Naive thymus-derived CD4-positive, alpha-beta T cell (primary cell): ENCODE measurements at regions not wholly inside any gene's neighbourhood (a gene's known extent, or its start where the extent isn't known, plus 50 kb on each side); places are given as distances from the start of the nearest gene placed in this dataset.
"Not testable (repeated sequence)": the region's sequence is repeated elsewhere in the genome, so short reads cannot be mapped to it uniquely, and the experiment has no call there.

Experiments
- ATAC-seq: fragments of 150-1000 bp; cut with Tn5 transposase; 2 replicates; pipeline ENCODE4 v1.10.0; 2021; ENCODE audit warnings: mild to moderate bottlenecking, moderate library complexity
- CTCF ChIA-PET: fragments of 350-600 bp; sonication (Branson Sonifier 250); formaldehyde crosslinking; loops from one replicate; lab custom pipeline; 2021; ENCODE audit warnings: antibody characterized with exemption; lab: Charles Lee
- POLR2A ChIA-PET: fragments of 350-600 bp; sonication (Branson Sonifier 250); formaldehyde crosslinking; loops from one replicate; lab custom pipeline; 2021; ENCODE audit warnings: antibody characterized with exemption, inconsistent platforms; lab: Charles Lee
- DNase-seq, 9 donors: peaks; one replicate each; pipeline versions ENCODE4 v3.0.0 to v3.0.0-alpha.2; 2020 to 2022; ENCODE audit warnings: mixed read lengths in 1 of 9
- H3K27ac ChIP-seq: one replicate; pipeline ENCODE4 v1.7.0; 2013; ENCODE audit warnings: mild to moderate bottlenecking, low read depth, low read length, moderate library complexity
- H3K27me3 ChIP-seq, 2 donors: one replicate each; pipeline ENCODE4 v1.7.0; 2013; ENCODE audit warnings: low read length in 2 of 2, mild to moderate bottlenecking in 2 of 2, moderate library complexity in 2 of 2; ENCODE audit not compliant: control insufficient read depth in 2 of 2, insufficient read depth in 2 of 2
- H3K36me3 ChIP-seq, 3 experiments: 1 replicate in 2 of 3; 2 replicates in 1 of 3; pipeline ENCODE4 v1.7.0; 2013; ENCODE audit warnings: low read length in 3 of 3, mild to moderate bottlenecking in 3 of 3, moderate library complexity in 1 of 3; ENCODE audit not compliant: insufficient read depth in 3 of 3, control insufficient read depth in 2 of 3
- H3K4me1 ChIP-seq, 2 donors: one replicate each; pipeline ENCODE4 v1.7.0; 2013; ENCODE audit warnings: low read length in 2 of 2, mild to moderate bottlenecking in 2 of 2, moderate library complexity in 1 of 2; ENCODE audit not compliant: control insufficient read depth in 2 of 2, insufficient read depth in 2 of 2
- H3K4me3 ChIP-seq: 2 replicates; pipeline ENCODE4 v1.7.0; 2013; ENCODE audit warnings: mild to moderate bottlenecking, low read length
- H3K9me3 ChIP-seq, 3 experiments: 1 replicate in 2 of 3; 2 replicates in 1 of 3; pipeline ENCODE4 v1.7.0; 2013; ENCODE audit warnings: low read length in 3 of 3; ENCODE audit not compliant: control insufficient read depth in 2 of 3
- H3K27ac Mint-ChIP-seq, 9 donors: one replicate each; pipeline ENCODE4 v1.8.0; 2020 to 2022; ENCODE audit warnings: mixed read lengths in 9 of 9, mild to moderate bottlenecking in 8 of 9, moderate library complexity in 5 of 9, inconsistent platforms in 2 of 9
- H3K27me3 Mint-ChIP-seq, 5 donors: one replicate each; pipeline ENCODE4 v1.8.0; 2021 to 2022; ENCODE audit warnings: mixed read lengths in 5 of 5, mild to moderate bottlenecking in 1 of 5
- H3K36me3 Mint-ChIP-seq, 5 donors: one replicate each; pipeline ENCODE4 v1.8.0; 2020 to 2022; ENCODE audit warnings: mixed read lengths in 5 of 5, mild to moderate bottlenecking in 3 of 5, inconsistent platforms in 1 of 5
- H3K4me1 Mint-ChIP-seq, 7 donors: one replicate each; pipeline ENCODE4 v1.8.0; 2020 to 2022; ENCODE audit warnings: mixed read lengths in 7 of 7, mild to moderate bottlenecking in 3 of 7, inconsistent platforms in 1 of 7
- H3K4me3 Mint-ChIP-seq, 10 donors: one replicate each; pipeline ENCODE4 v1.8.0; 2020 to 2022; ENCODE audit warnings: mild to moderate bottlenecking in 10 of 10, mixed read lengths in 10 of 10, moderate library complexity in 6 of 10, inconsistent platforms in 2 of 10
- H3K9me3 Mint-ChIP-seq, 11 donors: one replicate each; pipeline ENCODE4 v1.8.0; 2020 to 2022; ENCODE audit warnings: mixed read lengths in 11 of 11, mild to moderate bottlenecking in 4 of 11, inconsistent platforms in 1 of 11, moderate library complexity in 1 of 11
- intact Hi-C, 2 donors: fragments of 100-400 bp; cut with micrococcal nuclease; formaldehyde crosslinking; loops; one replicate each; pipeline ENCODE4 v1.15.1; 2023

GRCh38 chr11:19418221-19418620 lies 177.5 kb upstream of the E2F8 start:
- intact Hi-C loops, result no loop called here
- H3K36me3 ChIP-seq, result no peaks in the 10 kb centered on the region
- H3K4me3 ChIP-seq, result no peak overlapping the region
- ChIA-PET CTCF (no interaction called here), POLR2A (no interaction called here)
- H3K4me1 Mint-ChIP-seq, result no peaks in the 10 kb centered on the region
- no peaks in the 10 kb centered on the region for H3K27me3 ChIP-seq
- H3K36me3 Mint-ChIP-seq, result peaks cover 0 to 6% (median 0%) of the 10 kb centered on the region in 5 donors
- H3K9me3 ChIP-seq, result no peaks in the 10 kb centered on the region
- no peaks in the 10 kb centered on the region for H3K4me1 ChIP-seq
- H3K4me3 Mint-ChIP-seq, result no peak overlapping the region
- H3K27ac Mint-ChIP-seq, result no peak overlapping the region
- ATAC-seq (no peak), DNase-seq (no peak)
- peaks cover 0 to 20% (median 4%) of the 10 kb centered on the region in 11 donors for H3K9me3 Mint-ChIP-seq
- H3K27me3 Mint-ChIP-seq, result peaks cover 2 to 16% (median 8%) of the 10 kb centered on the region in 5 donors
- H3K27ac ChIP-seq, result no peak overlapping the region

GRCh38 chr11:19412070-19412469 lies 171.3 kb upstream of the E2F8 start:
- H3K9me3 ChIP-seq, H3K27me3 ChIP-seq, intact Hi-C loops, CTCF ChIA-PET, H3K4me3 Mint-ChIP-seq, H3K4me1 ChIP-seq, H3K27ac ChIP-seq, DNase-seq, H3K36me3 Mint-ChIP-seq, H3K36me3 ChIP-seq, POLR2A ChIA-PET, H3K4me1 Mint-ChIP-seq, H3K27ac Mint-ChIP-seq, H3K4me3 ChIP-seq, ATAC-seq: not testable (repeated sequence)
- H3K9me3 Mint-ChIP-seq, result peaks cover 0 to 12% (median 4%) of the 10 kb centered on the region in 11 donors
- peaks cover 21 to 41% (median 29%) of the 10 kb centered on the region in 5 donors for H3K27me3 Mint-ChIP-seq

GRCh38 chr11:19410032-19410431 lies 169.3 kb upstream of the E2F8 start:
- H3K36me3 ChIP-seq, result no peaks in the 10 kb centered on the region
- H3K27ac ChIP-seq, result no peak overlapping the region
- Mint-ChIP-seq H3K36me3 (no peaks in the 10 kb centered on the region), H3K27ac (no peak overlapping the region), H3K9me3 (peaks cover 0 to 7% (median 3%) of the 10 kb centered on the region in 11 donors), H3K4me3 (no peak overlapping the region), H3K4me1 (no peaks in the 10 kb centered on the region), H3K27me3 (peaks cover 21 to 49% (median 30%) of the 10 kb centered on the region in 5 donors)
- no peaks in the 10 kb centered on the region for H3K27me3 ChIP-seq
- ChIA-PET POLR2A (no interaction called here), CTCF (no interaction called here)
- no peaks in the 10 kb centered on the region for H3K4me1 ChIP-seq
- H3K4me3 ChIP-seq, result no peak overlapping the region
- DNase-seq (no peak), ATAC-seq (no peak)
- no peaks in the 10 kb centered on the region for H3K9me3 ChIP-seq
- intact Hi-C loops, result no loop called here

- H3K9me3 ChIP-seq, result no peaks in the 10 kb centered on the region
- no peak overlapping the region for H3K27ac ChIP-seq
- no peak overlapping the region for H3K27ac Mint-ChIP-seq
- DNase-seq (no peak), ATAC-seq (no peak)
- H3K4me1 ChIP-seq, result no peaks in the 10 kb centered on the region
- H3K4me3 Mint-ChIP-seq, result no peak overlapping the region
- H3K36me3 Mint-ChIP-seq, result no peaks in the 10 kb centered on the region
- ChIA-PET CTCF (no interaction called here), POLR2A (no interaction called here)
- no peaks in the 10 kb centered on the region for H3K4me1 Mint-ChIP-seq
- no peaks in the 10 kb centered on the region for H3K36me3 ChIP-seq
- H3K27me3 ChIP-seq, result no peaks in the 10 kb centered on the region
- H3K9me3 Mint-ChIP-seq, result peaks cover 0 to 5% (median 0%) of the 10 kb centered on the region in 11 donors
- intact Hi-C loops, result no loop called here
- H3K27me3 Mint-ChIP-seq, result peaks cover 16 to 49% (median 30%) of the 10 kb centered on the region in 5 donors
- no peak overlapping the region for H3K4me3 ChIP-seq
Measured at GRCh38 chr11:19409307-19409706, 168.6 kb upstream of the E2F8 start.

GRCh38 chr11:19407677-19408270 lies 167.0 kb upstream of the E2F8 start:
- H3K9me3 ChIP-seq, result no peaks in the 10 kb centered on the region
- H3K4me3 ChIP-seq, result no peak overlapping the region
- ATAC-seq, result no peak
- ChIA-PET CTCF (no interaction called here), POLR2A (no interaction called here)
- H3K27ac ChIP-seq, result no peak overlapping the region
- H3K4me1 ChIP-seq, result no peaks in the 10 kb centered on the region
- peaks cover 0 to 4% (median 0%) of the 10 kb centered on the region in 11 donors for H3K9me3 Mint-ChIP-seq
- no peaks in the 10 kb centered on the region for H3K4me1 Mint-ChIP-seq
- DNase-seq, result no peak
- H3K27ac Mint-ChIP-seq, result no peak overlapping the region
- H3K36me3 Mint-ChIP-seq, result no peaks in the 10 kb centered on the region
- intact Hi-C loops, result no loop called here
- no peak overlapping the region for H3K4me3 Mint-ChIP-seq
- H3K27me3 ChIP-seq, result no peaks in the 10 kb centered on the region
- no peaks in the 10 kb centered on the region for H3K36me3 ChIP-seq
- peaks cover 7 to 49% (median 30%) of the 10 kb centered on the region in 5 donors for H3K27me3 Mint-ChIP-seq

GRCh38 chr11:19405966-19406365 lies 165.2 kb upstream of the E2F8 start:
- Mint-ChIP-seq H3K9me3 (peaks cover 0 to 2% (median 0%) of the 10 kb centered on the region in 11 donors), H3K36me3 (no peaks in the 10 kb centered on the region), H3K4me3 (no peak overlapping the region), H3K4me1 (no peaks in the 10 kb centered on the region), H3K27ac (no peak overlapping the region), H3K27me3 (peaks cover 7 to 37% (median 28%) of the 10 kb centered on the region in 5 donors)
- CTCF ChIA-PET, result no interaction called here
- intact Hi-C loops, result no loop called here
- POLR2A ChIA-PET, result no interaction called here
- Histone ChIP-seq H3K27me3 (no peaks in the 10 kb centered on the region), H3K9me3 (no peaks in the 10 kb centered on the region), H3K4me3 (no peak overlapping the region), H3K27ac (no peak overlapping the region), H3K4me1 (no peaks in the 10 kb centered on the region), H3K36me3 (no peaks in the 10 kb centered on the region)
- DNase-seq, result no peak
- no peak for ATAC-seq

- H3K9me3 ChIP-seq, result no peaks in the 10 kb centered on the region
- Mint-ChIP-seq H3K9me3 (no peaks in the 10 kb centered on the region), H3K27me3 (peaks cover 6 to 28% (median 17%) of the 10 kb centered on the region in 5 donors), H3K4me3 (no peak overlapping the region), H3K4me1 (no peaks in the 10 kb centered on the region), H3K27ac (no peak overlapping the region), H3K36me3 (no peaks in the 10 kb centered on the region)
- ChIA-PET CTCF (no interaction called here), POLR2A (no interaction called here)
- no peak overlapping the region for H3K4me3 ChIP-seq
- no peaks in the 10 kb centered on the region for H3K27me3 ChIP-seq
- no peaks in the 10 kb centered on the region for H3K36me3 ChIP-seq
- H3K27ac ChIP-seq, result no peak overlapping the region
- ATAC-seq, result no peak
- no peak for DNase-seq
- H3K4me1 ChIP-seq, result no peaks in the 10 kb centered on the region
- intact Hi-C loops, result no loop called here
Measured at GRCh38 chr11:19404787-19405186, 164.0 kb upstream of the E2F8 start.
